NCI-H82 (cell line): ENCODE measurements at regions not wholly inside any gene's neighbourhood (a gene's known extent, or its start where the extent isn't known, plus 50 kb on each side); places are given as distances from the start of the nearest gene placed in this dataset.
"Not testable (repeated sequence)": the region's sequence is repeated elsewhere in the genome, so short reads cannot be mapped to it uniquely, and the experiment has no call there.

ENCODE experiments used
- DNase-seq: peaks from one replicate; lab custom pipeline; 2025; lab: John Stamatoyannopoulos, UW

DNA sequence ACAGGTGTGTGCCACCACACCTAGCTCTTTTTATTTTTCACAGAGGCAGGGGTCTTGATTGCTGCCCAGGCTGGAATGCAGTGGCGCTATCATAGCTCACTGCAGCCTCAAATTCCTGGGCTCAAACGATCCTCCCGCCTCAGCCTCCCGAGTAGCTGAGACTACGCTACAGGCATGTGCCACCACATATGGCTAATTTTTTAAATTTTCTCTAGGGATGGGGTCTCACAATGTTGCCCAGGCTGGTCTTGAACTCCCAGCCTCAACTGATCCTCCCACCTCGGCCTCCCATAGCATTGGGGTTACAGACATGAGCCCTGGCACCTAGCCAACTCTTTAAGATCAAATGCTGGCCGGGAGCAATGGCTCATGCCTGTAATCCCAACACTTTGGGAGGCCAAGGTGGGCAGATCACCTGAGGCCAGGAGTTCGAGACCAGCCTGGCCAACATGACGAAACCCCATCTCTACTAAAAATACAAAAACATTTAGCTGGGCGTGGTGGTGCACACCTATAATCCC is 50.6 kb upstream of the MYL10 start:
- not testable (repeated sequence) for DNase-seq

GRCh38 chr7:101680406-101681145 is 51.5 kb upstream of the MYL10 start:
- no peak for DNase-seq

DNA sequence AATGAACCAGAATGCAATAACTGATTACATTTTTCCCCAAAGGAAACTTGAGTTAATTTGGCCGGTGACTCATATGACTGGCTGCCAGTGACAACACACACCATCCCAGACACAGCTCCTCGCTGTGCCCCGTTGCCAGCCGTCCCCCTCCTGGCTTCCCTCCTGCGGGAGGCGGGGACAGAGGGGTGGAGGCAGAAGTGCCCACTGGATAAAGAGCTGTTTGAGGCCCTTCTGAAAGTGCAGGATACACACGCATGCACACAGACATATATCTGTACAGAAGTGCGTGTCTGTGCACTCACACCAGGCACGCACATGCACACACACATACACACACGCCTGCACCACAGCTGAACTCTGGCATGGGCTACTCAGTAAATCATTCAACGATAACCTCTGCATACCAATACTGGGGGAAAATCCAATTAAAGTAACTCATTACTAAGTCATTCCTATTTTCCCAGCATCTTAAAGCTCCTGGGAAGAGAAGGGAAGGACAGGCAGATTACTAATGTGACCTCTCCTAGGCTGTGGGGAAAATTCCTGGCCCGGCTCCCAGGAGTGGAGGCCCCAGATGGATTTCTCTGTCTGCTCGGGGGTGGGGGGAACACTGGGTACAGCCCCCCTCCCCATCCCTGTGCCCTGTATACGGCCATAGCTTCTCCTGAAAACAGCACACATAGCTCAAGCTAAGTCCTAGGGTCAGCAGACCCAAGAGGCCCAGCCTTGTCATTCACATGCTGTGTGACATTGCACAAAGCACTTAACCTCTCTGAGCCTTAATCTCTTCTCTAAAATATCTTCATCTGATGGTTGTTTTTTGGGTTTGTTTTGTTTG is 52.3 kb upstream of the MYL10 start:
- DNase-seq, result peak; percentile 73

DNA sequence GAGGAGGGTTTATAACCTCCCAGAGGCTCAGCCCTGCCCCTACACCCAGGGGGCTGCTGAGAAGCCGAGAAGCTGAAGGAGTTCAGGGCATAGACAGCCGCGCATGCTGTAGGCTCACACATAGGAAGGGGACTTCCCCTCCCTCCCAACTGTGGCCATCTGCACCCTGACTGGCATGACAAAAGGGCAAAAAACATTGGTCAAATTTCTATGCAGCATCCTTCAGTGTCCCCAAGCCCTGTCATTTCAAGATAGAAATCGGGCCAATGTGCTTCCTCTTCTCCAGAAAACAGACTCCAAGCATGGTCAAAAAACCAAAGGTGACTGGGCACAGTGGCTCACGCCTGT is 55.9 kb upstream of the MYL10 start:
- DNase-seq, result no peak

DNA sequence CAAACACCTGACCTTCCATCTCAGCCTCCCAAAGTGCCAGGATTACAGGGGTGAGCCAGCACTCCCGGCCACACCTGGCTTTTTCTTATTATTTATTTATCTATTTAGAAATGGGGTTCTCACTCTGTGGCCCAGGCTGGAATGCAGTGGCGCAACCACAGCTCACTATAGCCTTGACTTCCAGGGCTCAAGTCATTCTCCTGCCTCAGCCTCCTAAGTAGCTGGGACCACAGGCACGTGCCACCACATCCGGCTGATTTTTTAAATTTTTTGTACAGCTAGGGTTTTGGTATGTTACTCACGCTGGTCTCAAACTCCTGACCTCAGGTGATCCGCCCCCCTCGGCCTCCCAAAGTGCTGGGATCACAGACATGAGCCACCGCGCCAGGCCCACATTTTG is 56.9 kb upstream of the MYL10 start:
- DNase-seq, result no peak

DNA sequence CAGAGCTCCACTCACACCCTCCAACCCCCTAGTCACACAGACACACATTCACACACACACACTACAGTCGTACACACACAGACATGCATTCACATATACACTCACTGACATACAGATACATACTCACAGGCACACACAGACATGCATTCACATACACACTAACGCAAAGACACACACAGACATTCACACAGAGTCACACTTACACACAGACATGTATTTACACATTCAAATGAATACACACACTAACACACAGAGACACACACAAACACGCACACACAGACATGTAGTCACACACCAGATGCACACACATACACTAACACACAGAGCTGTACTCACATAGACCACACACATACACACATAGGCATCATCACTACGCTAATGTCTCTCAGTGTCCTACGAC is 58.0 kb upstream of the MYL10 start:
- no peak for DNase-seq

- no peak for DNase-seq
Observed at GRCh38 chr7:101687791-101688182, 58.7 kb upstream of the MYL10 start.

DNA sequence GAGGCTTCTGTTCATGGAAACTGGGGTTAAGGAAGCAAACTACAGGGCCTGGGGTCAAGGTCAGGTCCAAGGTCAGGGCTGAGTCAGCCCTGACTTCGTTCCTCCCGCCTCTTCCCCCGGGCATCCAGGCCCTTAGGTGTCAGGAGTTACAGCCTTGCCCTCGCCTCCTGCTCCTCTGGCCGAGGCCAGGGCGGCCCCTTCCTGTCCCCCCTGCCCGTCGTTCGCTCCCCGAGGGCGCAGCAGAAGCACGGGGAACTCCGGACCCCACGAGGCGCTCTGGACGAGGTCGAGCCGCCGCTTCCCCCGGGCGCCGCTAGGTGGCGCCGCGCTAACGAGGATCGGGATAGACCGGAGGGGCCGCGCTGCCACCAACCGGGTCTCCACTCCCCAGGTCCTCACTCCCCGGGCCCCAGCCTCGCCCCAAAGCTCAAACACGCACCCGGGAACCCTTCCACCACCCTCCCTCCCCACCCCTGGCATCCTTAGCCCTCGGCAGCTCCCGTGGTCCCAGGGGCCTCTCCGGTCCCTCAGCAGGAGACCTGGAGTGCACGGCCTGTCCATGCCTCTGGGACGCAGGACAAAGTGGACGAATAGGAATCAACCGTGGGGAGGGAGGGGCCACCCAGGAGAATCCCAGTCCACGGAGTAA is 59.2 kb upstream of the MYL10 start:
- DNase-seq, result peak; percentile 78

DNA sequence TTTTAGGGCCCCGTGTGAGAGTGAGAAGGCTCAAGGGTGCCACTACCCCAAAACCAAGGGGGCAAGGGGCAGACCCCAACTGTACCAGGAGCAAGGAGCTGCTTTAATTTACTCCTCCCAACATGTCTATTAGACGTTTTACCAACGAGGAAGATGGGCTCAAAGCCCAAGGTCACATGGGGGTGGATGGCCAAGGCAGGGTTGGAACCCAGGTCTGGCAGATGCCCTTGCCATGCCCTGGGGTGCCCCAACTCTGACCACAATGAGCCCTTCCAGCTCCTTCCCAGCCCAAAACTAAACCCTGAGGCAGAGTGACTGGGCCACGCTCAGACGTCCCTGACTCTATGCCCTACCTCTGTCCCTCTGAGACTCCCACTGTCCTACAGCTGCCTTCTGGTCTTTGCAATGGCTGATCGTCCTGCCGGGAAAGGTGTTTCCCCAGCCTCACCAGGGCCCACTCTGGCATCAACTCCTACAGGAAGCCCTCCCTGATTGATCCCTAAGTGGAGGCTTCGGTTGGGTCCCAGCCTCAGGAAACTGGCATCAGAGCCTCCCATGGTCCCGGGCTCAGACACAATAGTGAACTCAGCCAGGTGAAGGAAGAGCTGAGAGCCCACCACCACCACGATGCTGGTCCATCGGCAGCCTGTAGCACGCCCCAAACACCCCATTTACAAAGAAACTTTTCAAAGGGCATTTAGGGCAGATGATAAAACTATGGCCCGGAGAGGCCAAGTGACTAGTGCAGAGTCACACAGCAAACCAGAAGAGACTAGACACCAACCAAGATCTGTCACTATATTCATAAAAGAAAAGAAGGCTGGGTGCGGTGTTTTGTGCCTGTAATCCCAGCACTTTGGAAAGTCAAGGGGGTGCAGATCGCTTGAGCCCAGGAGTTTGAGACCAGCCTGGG is 60.2 kb upstream of the MYL10 start:
- no peak for DNase-seq

GRCh38 chr7:101690061-101690460 is 61.0 kb upstream of the MYL10 start:
- no peak for DNase-seq

GRCh38 chr7:101691822-101692384 is 62.8 kb upstream of the MYL10 start:
- DNase-seq, result no peak

- no peak for DNase-seq
Observed at GRCh38 chr7:101693498-101694091, 64.5 kb upstream of the MYL10 start.

GRCh38 chr7:101698964-101699363 is 69.9 kb upstream of the MYL10 start:
- DNase-seq, result no peak

GRCh38 chr7:101699399-101699798 is 70.3 kb upstream of the MYL10 start:
- DNase-seq, result no peak

- no peak for DNase-seq
Observed at GRCh38 chr7:101699881-101700823, 71.1 kb upstream of the MYL10 start.

DNA sequence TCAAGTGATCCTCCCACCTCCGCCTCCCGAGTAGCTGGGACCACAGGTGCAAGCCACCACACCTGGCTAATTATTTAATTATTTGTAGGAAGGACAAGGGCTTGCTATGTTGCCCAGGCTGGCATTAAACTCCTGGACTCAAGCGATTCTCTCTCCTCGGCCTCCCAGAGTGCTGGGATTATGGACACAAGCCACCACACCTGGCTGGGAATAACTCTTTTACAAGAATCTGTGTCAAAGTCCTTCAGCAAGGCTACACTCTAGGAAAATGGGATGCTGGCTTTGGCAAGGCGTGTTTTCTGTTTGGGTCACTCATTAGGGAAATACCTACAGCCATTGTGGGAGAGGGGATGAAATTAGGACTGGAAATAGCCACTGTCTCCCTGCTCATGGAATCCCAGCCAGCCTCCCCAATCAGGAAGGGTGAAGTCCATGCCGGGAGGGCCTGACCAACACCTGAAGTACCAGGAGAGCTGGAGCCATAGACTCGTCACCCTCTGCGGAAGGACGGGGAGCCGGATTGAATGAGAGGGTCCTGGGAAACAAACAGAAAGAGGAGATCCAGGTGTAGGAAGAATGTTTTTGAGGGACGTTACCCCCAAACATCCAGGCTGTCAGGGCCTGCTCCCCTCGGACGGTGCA is 72.2 kb upstream of the MYL10 start:
- DNase-seq, result no peak

DNA sequence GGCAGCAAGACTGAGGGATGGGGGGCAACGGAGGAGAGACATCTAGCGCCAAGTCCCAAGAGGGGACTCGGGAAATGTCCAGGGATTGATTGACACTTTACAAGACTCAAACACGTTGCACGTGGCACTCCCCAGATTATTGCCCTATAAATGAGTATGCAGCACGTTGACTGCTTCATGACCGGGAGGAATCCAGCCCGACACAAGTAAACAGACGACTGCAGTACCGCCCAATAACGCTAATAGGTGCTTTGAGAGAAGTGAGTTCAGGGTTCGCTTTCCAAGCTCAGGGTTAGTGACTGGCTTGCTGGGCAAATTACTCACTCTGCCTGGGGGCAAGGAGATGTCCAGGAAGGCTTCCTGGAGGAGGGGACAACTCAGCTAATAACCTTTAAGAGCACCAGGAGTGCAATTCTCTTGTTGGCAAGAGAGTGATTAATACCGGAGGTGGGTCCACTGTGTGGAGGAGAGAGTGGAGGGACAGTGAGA is 73.3 kb upstream of the MYL10 start:
- peak; percentile 45 for DNase-seq

DNA sequence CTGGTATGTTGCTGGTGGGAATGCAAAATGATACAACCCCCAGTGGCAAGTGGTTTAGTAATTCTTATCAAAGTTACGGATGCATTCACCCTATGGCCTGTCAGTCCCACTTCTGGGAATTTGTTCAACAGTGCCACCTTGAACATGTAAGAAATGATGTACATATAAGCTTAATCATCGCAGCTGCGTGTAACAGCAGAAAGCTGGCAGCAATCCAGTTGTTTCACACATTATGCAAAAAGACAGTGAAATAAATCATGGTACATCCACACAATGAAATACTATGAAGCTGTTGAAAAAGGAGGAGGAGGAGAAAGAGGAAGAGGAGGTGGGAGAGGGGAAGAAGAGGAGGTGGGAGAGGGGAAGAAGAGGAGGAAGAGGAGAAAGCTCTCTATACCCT is 76.2 kb upstream of the MYL10 start:
- DNase-seq, result no peak

DNA sequence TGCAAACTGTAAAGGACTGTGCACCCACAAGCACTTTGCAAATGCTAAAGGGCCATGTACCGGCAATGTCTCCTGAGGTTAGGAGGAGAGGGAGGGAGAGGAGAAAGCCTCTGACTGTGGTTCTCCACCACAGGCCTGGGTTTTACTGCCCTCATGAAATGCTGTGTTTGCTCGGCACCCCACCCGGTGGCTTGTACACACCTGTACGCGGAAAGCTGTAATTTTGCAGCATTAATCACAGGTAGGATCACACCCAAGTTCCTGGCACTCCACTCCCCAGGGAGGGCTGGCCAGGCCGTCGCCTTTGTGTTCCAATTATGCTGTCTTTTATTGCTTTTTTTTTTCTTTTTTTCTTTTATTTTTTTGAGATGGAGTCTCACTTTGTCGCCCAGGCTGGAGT is 78.5 kb upstream of the MYL10 start:
- DNase-seq, result no peak
